ENCODE measurements at regions not wholly inside any gene's neighbourhood (a gene's known extent, or its start where the extent isn't known, plus 50 kb on each side); places are given as distances from the start of the nearest gene placed in this dataset.

- no peak for TF ChIP-seq FOXM1 (IDR thresholded peaks at IDR 0.05; ENCODE audit: borderline replicate concordance)
- no peak for TF ChIP-seq ZNF384 (IDR thresholded peaks at IDR 0.05)
- TF ChIP-seq CTBP1 (IDR thresholded peaks at IDR 0.05; ENCODE audit: borderline replicate concordance), result no peak
- no peak for TF ChIP-seq SUZ12 (IDR thresholded peaks at IDR 0.05)
- no peak for TF ChIP-seq FOXK2 (IDR thresholded peaks at IDR 0.05)
Measured at GRCh38 chr19:57063070-57063469, 56.7 kb upstream of the USP29 start.
